ENCODE measurements at regions not wholly inside any gene's neighbourhood (a gene's known extent, or its start where the extent isn't known, plus 50 kb on each side); places are given as distances from the start of the nearest gene placed in this dataset.

DNA sequence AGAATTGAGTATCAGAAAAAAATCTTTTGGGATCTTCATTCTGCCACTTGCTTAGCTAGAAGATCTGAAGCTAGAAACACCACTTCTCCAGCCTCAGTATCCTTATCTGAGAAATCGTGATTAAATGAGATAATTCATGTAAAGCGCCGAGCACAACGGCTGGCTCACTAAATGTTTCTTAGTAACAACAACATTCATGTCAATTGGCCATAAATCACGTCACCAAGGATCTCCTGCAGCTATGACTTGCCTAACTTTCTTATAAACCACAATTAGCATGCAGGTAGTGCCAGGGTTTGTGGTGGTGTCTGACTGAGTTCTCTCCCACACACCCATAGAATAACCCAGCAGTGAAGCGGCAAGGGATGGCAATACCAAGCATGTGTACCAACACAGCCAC is 501.3 kb downstream of the EFNB2 start:
- TF ChIP-seq POLR2A (IDR thresholded peaks at IDR 0.05), result no peak
- no peak for TF ChIP-seq EP300 (IDR thresholded peaks at IDR 0.05)
- TF ChIP-seq CTCF (IDR thresholded peaks at IDR 0.05), result no peak
